OCI-LY1 (cell line): ENCODE measurements at regions not wholly inside any gene's neighbourhood (a gene's known extent, or its start where the extent isn't known, plus 50 kb on each side); places are given as distances from the start of the nearest gene placed in this dataset.

Source experiments
- CTCF ChIP-seq: fragments of 200-600 bp; sonication (generic), shearing (Covaris generic); IDR thresholded peaks from 2 replicates; pipeline ENCODE4 v1.5.1; 2017; ENCODE audit warnings: mild to moderate bottlenecking, antibody characterized with exemption, low read length, moderate library complexity, mixed read lengths
- EZH2 ChIP-seq: fragments of 200-600 bp; sonication (generic), shearing (Covaris generic); IDR thresholded peaks from 2 replicates; pipeline ENCODE4 v1.8.0; 2017; ENCODE audit warnings: borderline replicate concordance, mixed run types, mild to moderate bottlenecking, antibody characterized with exemption, low read length, moderate library complexity, mixed read lengths

- no peak for TF ChIP-seq CTCF
- TF ChIP-seq EZH2 = no peak
Observed at GRCh38 chr22:48749555-48750227, 1078.0 kb downstream of the BRD1 start.
